Neural cell (in vitro differentiated cells): ENCODE measurements at regions not wholly inside any gene's neighbourhood (a gene's known extent, or its start where the extent isn't known, plus 50 kb on each side); places are given as distances from the start of the nearest gene placed in this dataset.

Experiments used
- H2AFZ ChIP-seq: fragments of 200-600, 300-800 bp; sonication (generic), shearing (Covaris generic); 2 replicates; pipeline ENCODE4 v1.6.0; 2014; ENCODE audit warnings: low read depth, mild to moderate bottlenecking, antibody characterized with exemption, low read length, moderate library complexity
- H3F3A ChIP-seq: fragments of 200-600 bp; shearing (Covaris generic); 2 replicates; pipeline ENCODE4 v1.6.1; 2016; ENCODE audit warnings: mild to moderate bottlenecking, moderate library complexity, mixed read lengths, antibody characterized with exemption, low read length; ENCODE audit not compliant: insufficient read depth, poor library complexity, severe bottlenecking
- H3K27ac ChIP-seq: fragments of 200-600, 300-800 bp; sonication (generic), shearing (Covaris generic); 2 replicates; pipeline ENCODE4 v1.5.1; 2014; ENCODE audit warnings: mild to moderate bottlenecking, low read length, moderate library complexity
- H3K27me3 ChIP-seq: fragments of 300-800, 200-600 bp; sonication (generic), shearing (Covaris generic); 2 replicates; pipeline ENCODE4 v1.6.0; 2014; ENCODE audit warnings: mild to moderate bottlenecking, low read depth, low read length, moderate library complexity; ENCODE audit not compliant: insufficient read depth
- H3K36me3 ChIP-seq: fragments of 300-800, 200-600 bp; sonication (generic), shearing (Covaris generic); 2 replicates; pipeline ENCODE4 v1.5.1; 2014; ENCODE audit warnings: mild to moderate bottlenecking, antibody characterized with exemption, low read length, moderate library complexity; ENCODE audit not compliant: insufficient read depth
- H3K4me2 ChIP-seq: fragments of 300-800, 200-600 bp; sonication (generic), shearing (Covaris generic); 2 replicates; pipeline ENCODE4 v1.6.0; 2014; ENCODE audit warnings: mild to moderate bottlenecking, low read length
- H3K4me3 ChIP-seq: fragments of 300-800, 200-600 bp; sonication (generic), shearing (Covaris generic); 2 replicates; pipeline ENCODE4 v1.5.1; 2014; ENCODE audit warnings: mild to moderate bottlenecking, low read length, moderate library complexity
- H3K79me2 ChIP-seq: fragments of 200-600 bp; shearing (Covaris generic); replicated peaks from 2 replicates; pipeline ENCODE4 v1.6.0; 2014; ENCODE audit warnings: mild to moderate bottlenecking, low read length, moderate library complexity; ENCODE audit not compliant: insufficient read depth
- H3K9ac ChIP-seq: fragments of 300-800, 200-600 bp; sonication (generic), shearing (Covaris generic); 2 replicates; pipeline ENCODE4 v1.6.1; 2016; ENCODE audit warnings: mild to moderate bottlenecking, low read length, mixed read lengths
- H3K9me2 ChIP-seq: fragments of 200-600 bp; shearing (Covaris generic); 2 replicates; pipeline ENCODE4 v1.6.1; 2016; ENCODE audit warnings: mild to moderate bottlenecking, low read length, mixed read lengths; ENCODE audit not compliant: insufficient read depth
- H3K9me3 ChIP-seq: fragments of 200-600, 300-800 bp; sonication (generic), shearing (Covaris generic); 2 replicates; pipeline ENCODE4 v1.6.1; 2016; ENCODE audit warnings: mild to moderate bottlenecking, mixed run types, low read length, moderate library complexity, mixed read lengths
- H4K20me1 ChIP-seq: fragments of 200-600 bp; shearing (Covaris generic); 2 replicates; pipeline ENCODE4 v1.6.1; 2016; ENCODE audit warnings: mild to moderate bottlenecking, mixed run types; ENCODE audit not compliant: insufficient read depth
- CTCF ChIP-seq: fragments of 450-650 bp; IDR thresholded peaks from 2 replicates; pipeline ENCODE4 v1.5.1; 2014; ENCODE audit warnings: antibody characterized with exemption, mild to moderate bottlenecking, moderate library complexity; ENCODE audit not compliant: poor library complexity, severe bottlenecking
- EP300 ChIP-seq: fragments of 450-650 bp; conservative IDR thresholded peaks from 2 replicates; pipeline ENCODE4 v1.6.1; 2014; ENCODE audit warnings: antibody characterized with exemption, mild to moderate bottlenecking, moderate library complexity; ENCODE audit not compliant: poor library complexity, severe bottlenecking
- EZH2 ChIP-seq: fragments of 200-600, 300-800 bp; shearing (Covaris generic), sonication (generic); IDR thresholded peaks from 2 replicates; pipeline ENCODE4 v1.6.1; 2014; ENCODE audit warnings: antibody characterized with exemption, low read length, borderline replicate concordance, mild to moderate bottlenecking; ENCODE audit not compliant: insufficient read depth, poor library complexity, severe bottlenecking
- MXI1 ChIP-seq: fragments of 450-650 bp; conservative IDR thresholded peaks from 2 replicates; pipeline ENCODE4 v1.6.1; 2014; ENCODE audit warnings: antibody characterized with exemption, mild to moderate bottlenecking; ENCODE audit not compliant: poor library complexity, severe bottlenecking
- POLR2AphosphoS5 ChIP-seq: IDR thresholded peaks from 2 replicates; pipeline ENCODE4 v1.6.1; 2012
- RAD21 ChIP-seq: fragments of 450-650 bp; conservative IDR thresholded peaks from 2 replicates; pipeline ENCODE4 v1.6.1; 2014; ENCODE audit warnings: antibody characterized with exemption, mild to moderate bottlenecking, moderate library complexity
- REST ChIP-seq: IDR thresholded peaks from 2 replicates; pipeline ENCODE4 v1.6.1; 2012; ENCODE audit warnings: borderline replicate concordance
- SMC3 ChIP-seq: fragments of 450-650 bp; conservative IDR thresholded peaks from 2 replicates; pipeline ENCODE4 v1.6.1; 2014; ENCODE audit warnings: antibody characterized with exemption, mild to moderate bottlenecking, moderate library complexity; ENCODE audit not compliant: poor library complexity
- TAF1 ChIP-seq: IDR thresholded peaks from 2 replicates; pipeline ENCODE4 v1.6.1; 2012; ENCODE audit warnings: low read depth

- Histone ChIP-seq H3K9me2 (no peaks in the 10 kb centered on the region), H4K20me1 (no peaks in the 10 kb centered on the region), H3K9ac (no peak overlapping the region), H3K36me3 (no peaks in the 10 kb centered on the region), H3K4me2 (no peak overlapping the region), H3F3A (no peaks in the 10 kb centered on the region), H2AFZ (no peak overlapping the region), H3K27me3 (no peaks in the 10 kb centered on the region), H3K27ac (no peak overlapping the region), H3K79me2 (no peaks in the 10 kb centered on the region), H3K4me3 (no peak overlapping the region), H3K9me3 (no peaks in the 10 kb centered on the region)
- TF ChIP-seq SMC3 (no peak), CTCF (no peak), RAD21 (no peak), REST (no peak), MXI1 (no peak), TAF1 (no peak), EZH2 (no peak), EP300 (no peak), POLR2AphosphoS5 (no peak)
These were observed 365.3 kb downstream of the SATB2 start for GRCh38 chr2:199092419-199092818.

- Histone ChIP-seq H3F3A (no peaks in the 10 kb centered on the region), H3K9me2 (no peaks in the 10 kb centered on the region), H3K9ac (no peak overlapping the region), H3K4me2 (no peak overlapping the region), H3K9me3 (no peaks in the 10 kb centered on the region), H3K36me3 (no peaks in the 10 kb centered on the region), H3K4me3 (no peak overlapping the region), H3K27me3 (no peaks in the 10 kb centered on the region), H3K27ac (no peak overlapping the region), H4K20me1 (no peaks in the 10 kb centered on the region), H2AFZ (no peak overlapping the region), H3K79me2 (no peaks in the 10 kb centered on the region)
- TF ChIP-seq MXI1 (no peak), POLR2AphosphoS5 (no peak), CTCF (no peak), TAF1 (no peak), REST (no peak), EP300 (no peak), EZH2 (no peak), RAD21 (no peak), SMC3 (no peak)
These were observed 372.5 kb downstream of the SATB2 start for GRCh38 chr2:199085261-199085660.
